Muscle of back (tissue), 3 donors: ENCODE measurements at regions not wholly inside any gene's neighbourhood (a gene's known extent, or its start where the extent isn't known, plus 50 kb on each side); places are given as distances from the start of the nearest gene placed in this dataset.
"Not testable (repeated sequence)": the region's sequence is repeated elsewhere in the genome, so short reads cannot be mapped to it uniquely, and the experiment has no call there.

ENCODE experiments used
- DNase-seq, 3 donors: peaks; one replicate each; pipeline versions ENCODE4 v3.0.0 to v3.0.0-alpha.2; 2013

DNA sequence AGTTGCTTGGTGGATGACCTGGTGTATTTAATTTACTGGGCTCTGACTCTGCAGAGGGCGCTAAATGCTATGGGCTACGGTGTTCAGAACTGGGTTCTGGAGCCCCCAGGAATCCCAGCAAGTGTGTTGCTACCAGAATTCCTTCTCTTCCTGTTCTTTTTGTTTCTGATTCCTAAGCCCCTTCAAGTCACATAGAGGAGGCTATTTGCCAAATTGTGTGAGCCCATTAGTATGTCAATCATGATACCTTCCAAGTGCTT, 358.2 kb upstream of the SPRED2 start:
- no peak for DNase-seq

DNA sequence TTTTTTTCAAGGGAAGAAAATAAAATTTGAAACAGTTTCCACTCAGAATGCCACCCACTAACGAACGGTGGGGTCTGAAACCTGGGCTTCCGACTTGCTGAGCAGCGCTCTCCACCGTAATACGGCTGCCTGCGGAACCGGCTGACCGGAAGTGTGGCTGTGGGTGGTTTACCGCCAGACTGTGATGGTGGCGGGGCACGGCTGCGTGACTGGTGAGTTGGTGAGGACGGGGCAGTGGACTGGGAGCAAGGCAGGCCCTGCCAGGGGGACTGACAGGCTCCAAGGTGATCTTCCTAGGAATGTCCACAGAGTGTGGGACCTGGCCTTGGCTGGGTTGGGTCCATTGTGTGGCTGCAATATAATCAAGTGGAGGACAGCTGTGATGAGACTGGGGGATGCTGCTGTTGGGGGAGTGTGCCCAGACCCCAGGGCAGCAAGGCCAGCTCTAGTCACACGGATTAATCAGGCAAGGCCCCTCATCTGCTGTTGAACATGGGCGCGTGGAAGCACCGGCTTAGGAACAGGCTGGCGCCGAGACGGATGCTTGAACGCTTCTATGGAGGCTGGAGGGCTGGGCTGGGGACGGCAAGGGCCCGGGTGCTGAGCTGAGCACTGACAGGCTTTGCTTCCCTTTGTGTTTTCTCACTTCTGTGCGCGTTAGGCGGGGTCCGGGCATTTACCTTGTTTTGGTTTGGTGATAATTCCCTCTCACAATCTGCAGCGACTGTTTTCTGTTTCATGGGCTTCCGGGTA, 357.7 kb upstream of the SPRED2 start:
- DNase-seq = no peak

DNA sequence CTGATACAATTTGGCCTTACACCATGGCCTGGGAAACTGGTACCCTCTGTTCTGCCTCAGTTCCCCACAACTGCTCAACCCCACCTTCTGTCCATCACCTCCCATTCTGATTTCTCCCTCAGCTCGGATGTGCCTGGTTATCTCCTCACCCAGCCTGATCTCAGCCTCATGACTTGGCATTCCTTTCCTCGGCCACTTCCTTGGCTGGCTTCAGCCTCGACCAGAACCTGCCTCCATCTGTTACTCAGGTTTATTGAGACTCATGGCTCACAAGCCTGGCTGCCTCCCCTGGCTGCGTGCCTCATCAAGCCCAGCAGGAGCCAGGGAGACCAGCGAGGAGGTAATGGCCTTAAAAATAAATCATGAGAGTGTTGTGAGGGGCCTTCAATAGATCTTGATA, 356.2 kb upstream of the SPRED2 start:
- no peak for DNase-seq

DNA sequence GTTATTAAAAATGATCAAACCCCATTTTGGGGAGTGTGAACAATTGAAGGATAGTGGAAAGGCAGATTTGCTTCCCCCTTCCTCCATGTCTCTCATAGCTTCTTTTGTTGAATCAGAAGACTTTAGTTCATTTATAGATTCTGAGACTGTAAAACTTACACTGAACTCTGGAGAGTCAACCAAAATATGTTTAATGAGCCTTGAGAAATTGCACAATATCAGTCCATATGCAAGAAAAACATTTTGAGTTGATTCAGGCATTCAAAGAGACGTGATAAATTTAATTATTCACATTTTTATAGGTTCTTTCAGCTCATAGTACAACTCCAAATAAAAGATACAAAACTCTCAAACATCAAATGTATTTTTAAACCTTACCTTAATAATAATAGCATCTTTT, 354.4 kb upstream of the SPRED2 start:
- no peak for DNase-seq

DNA sequence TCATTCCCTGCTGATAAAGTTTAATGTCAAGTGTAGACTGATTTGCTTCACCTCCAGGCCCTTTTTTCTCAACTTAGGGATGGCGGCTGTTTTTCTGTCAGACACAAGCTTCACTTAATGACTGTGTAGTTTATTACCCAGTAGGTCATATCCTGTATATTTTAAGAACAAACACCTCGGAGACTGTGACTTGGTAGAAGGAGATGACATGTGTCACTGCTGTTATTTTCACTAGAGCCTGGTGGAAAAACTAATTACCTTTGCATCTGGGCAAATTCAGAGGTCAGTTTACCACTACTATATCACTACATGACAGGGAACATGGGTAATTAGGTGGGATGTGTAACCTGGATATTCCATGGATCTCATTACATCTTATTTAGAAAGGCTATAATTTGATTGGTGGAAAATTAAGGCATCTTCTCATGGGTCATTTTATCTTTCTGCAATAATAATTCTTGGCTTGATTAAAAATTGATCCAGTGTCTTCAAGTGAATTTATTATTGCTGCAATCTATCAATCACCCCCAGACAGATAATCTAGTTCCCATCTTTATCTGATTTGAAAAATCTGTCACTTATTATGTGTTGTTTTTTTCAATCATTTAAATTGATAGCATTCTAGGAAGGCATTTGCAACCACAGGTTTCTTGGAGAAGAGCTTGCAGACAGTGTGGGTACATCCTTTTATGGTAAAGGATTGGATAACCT, 353.8 kb upstream of the SPRED2 start:
- DNase-seq = no peak

DNA sequence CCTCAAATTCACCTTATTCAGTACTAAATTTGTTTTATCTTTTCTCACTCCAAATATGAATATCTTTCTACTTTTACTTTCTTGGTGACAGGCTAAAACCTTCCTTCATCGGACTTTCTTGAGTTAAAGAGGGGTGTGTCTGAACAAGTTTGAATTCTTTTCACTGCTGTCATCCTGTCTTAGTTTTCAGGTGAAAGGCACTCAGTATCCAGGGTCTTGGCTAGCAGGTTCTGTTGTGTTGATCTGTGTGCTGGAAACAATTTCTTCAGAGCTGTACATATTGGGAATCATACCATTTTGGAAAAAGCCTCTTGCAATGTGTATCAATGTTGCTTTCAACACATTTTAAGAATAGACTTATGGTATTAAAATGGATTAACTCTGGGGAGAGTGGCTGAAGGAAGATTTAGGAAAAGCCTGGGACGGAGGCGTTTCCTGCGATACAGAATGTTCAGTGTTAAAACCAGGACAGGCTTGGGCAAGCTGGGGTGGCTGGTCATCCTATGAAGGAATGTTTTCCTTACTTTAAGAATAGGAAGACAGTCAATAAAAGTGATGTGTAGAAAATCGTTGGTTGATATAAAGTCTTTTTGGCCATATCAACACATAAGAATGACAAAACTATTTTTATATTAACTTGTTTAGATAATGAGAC, 350.7 kb upstream of the SPRED2 start:
- DNase-seq = no peak

DNA sequence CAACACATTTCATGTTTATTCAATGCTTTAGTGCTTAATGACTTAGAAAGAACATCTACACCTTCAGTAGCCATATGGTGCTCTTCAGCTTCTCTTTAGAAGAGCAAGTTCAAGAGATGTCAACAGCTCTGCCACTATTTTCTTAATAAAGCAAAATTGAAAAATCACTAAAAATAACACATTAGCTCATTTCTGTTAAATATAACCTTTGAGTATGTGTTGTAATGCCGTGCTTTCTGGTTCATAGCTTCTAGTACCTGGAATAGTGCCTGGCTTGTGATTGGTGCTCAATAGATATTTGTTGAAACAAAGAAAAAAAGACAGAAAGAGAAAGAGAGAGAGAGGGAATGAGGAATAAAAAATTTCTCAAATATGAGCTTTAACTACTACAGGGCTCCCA, 349.8 kb upstream of the SPRED2 start:
- DNase-seq = no peak

DNA sequence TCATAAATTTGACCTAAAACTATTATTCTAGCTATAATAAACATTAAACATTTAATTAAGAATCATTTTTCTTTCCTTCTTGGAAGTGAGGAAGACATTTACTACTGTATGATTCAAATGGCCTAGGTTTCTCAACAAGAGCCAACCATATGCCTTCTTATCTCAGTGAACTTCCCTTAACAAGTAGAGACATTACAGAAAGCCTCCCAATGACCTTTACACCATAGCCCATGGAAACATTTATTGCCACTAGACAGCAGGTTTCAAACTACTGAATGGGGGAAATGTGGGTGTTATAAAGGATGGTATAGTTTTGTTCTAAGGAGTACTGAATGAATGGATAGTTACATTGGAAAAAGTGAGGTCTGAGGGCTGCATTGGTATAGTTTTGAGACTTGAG, 349.4 kb upstream of the SPRED2 start:
- no peak for DNase-seq

DNA sequence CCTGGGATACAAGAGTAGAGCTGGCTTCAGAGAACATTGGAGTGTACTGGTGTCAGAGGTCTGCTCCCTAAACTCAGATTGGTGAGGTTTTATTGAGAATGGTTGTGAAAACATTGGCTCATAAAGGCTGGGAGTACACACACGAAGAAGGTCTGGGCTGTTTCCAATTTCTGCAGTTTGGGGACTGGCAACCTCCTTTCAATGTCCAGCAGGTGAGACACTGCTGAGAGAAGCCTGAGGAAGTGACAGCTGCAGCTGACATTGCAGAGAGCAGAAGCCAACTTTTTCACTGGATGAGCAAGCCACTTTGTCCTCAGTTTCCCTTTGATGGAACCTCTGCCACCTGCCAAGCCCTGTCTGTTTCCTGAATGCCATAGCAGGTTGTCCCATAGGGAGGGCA, 346.6 kb upstream of the SPRED2 start:
- DNase-seq = no peak

DNA sequence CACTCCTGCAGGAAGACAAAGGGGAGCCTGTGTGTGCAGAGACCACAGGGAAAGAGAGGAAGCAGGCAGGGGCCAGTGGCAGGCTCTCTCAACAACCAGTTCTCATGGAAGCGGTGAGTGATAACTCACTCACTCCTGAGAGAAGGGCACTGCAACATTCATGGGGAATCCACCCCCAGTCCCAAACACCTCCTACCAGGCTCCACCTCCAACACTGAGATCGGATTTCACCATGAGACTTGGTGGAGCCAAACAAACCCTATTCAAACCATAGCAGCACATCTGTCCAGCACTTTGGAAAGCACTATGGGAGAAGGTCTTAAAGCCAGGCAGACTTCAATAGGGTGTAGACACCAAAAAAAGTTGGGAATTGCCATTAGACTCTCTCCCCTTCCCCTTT, 345.7 kb upstream of the SPRED2 start:
- DNase-seq = no peak

DNA sequence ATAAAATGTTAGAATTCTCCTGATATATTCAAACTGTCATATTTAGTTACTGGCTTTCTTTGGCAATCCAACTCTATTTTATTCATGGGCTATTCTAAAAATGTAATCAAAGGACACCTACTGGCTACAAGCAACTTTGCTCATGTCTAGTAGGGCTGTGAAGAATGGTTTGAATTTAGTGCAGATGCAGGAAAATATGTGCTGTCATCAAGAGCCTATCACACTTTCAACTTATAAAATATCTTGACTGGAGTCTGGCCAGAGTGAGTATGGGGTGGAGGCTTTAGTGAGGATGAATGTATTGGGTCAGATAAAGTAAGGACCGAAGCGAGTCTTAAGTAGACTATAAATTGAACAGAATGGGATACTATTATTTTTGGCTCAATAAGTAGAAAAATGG, 343.4 kb upstream of the SPRED2 start:
- DNase-seq = peak in 1 of 3 donors; percentile 28

DNA sequence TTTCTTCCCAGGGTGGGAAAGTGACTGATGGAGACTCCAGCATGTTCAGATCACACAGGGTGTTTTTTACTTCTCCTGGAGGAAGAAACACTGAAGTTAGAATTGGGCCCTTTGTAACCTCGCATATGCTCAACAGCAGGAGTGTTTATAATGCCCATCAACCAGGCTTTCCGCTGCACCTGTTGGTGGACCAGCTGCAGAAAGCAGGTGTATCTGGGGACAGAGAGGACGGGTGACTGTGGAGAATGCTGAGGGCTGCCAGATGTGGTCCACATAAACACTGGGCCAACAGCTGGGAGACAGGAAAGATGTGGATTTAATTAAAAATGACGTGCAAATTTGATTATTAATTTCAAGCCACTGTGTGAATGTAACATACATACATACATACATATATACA, 335.5 kb upstream of the SPRED2 start:
- no peak for DNase-seq

DNA sequence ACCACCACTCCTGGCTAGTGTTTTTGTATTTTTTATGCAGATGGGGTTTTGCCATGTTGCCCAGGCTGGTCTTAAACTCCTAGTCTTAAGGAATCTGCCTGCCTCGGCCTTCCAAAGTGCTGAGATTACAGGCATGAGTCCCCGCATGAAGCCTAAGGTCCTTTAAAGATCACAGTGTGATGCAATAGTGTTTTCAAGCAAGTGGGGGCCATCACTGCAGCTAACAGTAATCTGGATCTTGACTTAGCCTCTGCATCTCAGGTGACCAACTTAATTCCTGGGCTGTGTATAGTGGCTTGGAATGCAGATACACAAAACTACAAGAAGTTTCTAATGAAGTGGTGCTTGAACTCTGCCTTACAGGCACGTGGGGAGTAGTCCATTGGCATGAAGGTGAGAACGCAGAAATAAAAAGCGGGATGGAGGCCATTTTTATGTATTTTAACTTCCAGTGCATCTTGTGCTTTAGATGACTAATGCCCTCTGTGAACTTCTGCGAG, 334.4 kb upstream of the SPRED2 start:
- DNase-seq = no peak

DNA sequence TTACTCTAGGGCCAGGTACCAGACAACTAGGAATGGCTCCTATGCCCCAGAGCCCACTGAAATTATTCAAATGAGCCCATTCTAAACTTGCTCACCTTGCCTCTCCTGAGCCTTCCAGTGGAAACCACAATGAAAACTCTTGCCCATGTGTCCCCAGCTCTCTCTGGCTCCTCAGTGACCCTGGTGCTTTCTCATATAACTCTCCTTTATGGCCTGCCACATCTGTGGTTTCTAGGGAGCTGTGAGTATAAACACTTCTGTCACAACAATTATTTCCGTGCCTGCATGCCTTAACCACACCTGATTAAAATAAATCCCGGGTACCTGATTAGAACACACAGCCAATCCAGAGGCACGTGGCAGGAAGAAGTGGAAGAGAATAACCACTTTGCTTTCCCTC, 333.0 kb upstream of the SPRED2 start:
- DNase-seq = no peak

DNA sequence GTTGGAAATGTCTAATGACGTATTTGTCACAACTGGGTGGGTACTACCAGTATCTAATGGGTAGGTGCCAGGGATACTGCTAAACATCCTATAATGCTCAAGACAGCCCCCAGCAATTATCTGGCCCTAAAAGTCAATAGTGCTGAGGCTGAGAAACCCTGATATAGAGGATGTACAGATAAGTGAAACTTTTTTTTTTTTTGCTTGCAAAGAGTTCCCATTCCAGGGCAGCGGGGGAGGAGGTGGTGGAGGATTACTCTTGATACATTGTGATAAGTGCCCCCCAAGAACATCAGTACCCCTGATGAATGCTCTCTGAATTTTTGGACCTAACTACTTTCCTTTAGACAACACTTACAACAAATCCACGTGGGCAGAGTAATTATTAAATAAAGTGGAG, 329.7 kb upstream of the SPRED2 start:
- DNase-seq = no peak

DNA sequence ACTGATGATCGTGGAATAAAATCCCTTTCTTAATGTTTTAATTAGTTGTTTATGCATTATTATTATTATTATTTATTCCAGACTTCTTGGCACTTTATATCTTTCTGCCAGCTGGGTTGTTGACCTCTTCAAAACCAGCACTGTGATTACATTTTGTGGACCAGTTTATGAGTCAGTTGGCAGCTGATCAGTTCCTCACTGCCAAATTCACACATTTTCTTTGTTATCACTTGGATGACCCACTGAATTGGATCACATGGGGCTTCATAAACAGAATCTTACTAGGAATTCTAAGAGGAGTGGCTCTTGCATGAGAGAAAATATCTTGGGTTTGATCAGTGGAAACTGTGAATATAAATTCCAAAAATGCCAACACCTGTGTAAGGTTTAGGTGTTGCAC, 321.8 kb upstream of the SPRED2 start:
- peak in 1 of 3 donors; percentile 47 for DNase-seq

DNA sequence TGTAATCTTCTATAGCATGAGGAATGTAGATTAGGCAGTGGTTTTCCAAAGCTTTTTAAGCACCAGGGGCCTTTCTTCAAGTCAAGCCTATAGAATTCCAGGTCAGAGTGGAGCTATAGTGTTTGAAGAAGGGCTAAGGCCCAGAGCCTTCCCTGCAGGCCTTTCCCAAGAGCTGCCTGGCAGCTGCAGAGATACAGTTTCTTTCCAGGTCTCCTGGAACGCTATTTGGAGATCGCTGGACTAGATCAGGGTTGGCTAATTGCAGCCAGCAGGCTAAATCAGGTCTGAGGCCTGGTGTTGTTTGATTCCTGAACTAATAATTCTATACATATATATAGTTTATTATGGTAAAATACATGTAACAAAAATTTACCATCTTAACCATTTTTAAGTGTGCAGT, 319.0 kb upstream of the SPRED2 start:
- peak; percentile 9 to 50 (median 27) for DNase-seq

DNA sequence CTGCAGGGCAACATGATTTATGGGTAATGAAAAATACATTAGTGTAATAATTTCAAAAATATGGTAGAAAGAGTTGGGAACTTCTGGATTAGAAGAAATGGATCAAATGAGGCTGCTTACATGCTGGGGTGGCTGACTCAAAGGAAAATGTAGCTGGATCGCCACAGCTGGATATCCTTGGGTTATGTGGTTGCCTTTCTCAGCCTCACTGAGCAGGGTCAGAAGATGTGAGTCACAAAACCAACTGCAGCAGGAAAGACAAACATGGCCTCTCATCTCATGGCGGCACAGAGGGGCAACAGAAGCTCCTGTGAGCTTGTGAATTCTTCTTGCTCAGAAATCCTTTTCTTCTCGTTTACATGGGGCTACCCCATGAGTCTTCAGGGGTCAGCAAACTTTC, 317.1 kb upstream of the SPRED2 start:
- no peak for DNase-seq

DNA sequence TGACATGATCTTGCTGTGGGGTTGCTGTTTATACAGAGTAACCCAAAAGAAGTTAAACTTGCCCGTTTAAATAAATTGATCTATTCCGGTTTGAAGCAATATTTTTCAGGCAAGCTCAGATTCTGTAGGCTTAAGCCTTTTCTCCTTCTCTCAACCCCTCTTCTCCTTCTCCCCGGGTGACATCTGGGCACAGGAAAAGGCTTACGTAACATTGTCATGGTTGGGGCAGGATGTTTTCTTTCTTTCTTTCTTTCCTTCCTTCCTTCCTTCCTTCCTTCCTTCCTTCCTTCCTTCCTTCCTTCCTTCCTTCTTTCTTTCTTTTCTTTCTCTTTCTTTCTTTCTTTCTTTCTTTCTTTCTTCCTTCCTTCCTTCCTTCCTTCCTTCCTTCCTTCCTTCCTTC, 315.5 kb upstream of the SPRED2 start:
- not testable (repeated sequence) for DNase-seq

DNA sequence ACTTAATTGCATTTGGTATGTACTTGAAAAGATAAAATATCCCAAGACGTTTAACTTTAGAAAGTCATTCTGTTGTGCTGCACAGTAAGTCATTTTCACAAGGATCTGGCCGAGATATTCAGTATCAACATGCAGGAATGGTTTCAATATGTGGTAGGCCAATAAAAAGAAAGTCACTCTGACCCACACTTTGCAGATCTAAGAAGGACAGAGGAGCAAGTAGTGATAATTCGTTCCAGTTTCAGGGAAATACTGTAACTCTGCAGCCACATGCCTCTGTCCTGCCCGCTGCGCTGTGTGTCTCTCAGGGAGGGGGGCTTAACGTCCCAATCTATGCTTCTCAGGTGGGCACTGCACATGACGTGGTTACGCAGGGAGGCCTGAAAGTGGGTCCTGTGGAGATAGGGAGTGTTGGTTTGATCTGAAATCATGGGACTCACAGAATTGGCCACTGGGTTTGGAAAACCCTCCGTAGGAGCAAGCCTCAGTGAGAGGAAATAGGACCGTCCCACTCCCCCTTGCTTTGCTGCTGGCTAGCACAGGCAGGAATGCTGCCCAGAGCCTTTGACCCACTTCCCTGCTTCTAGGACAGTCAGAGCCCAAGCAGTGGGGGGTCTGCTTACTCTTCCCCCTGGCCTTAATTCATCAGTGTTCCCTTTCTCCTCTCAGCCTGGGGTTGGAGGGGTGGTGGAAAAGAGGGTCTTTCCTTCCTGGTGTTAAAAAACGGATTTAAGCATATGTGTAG, 314.7 kb upstream of the SPRED2 start:
- peak; percentile 19 to 81 (median 58) for DNase-seq

DNA sequence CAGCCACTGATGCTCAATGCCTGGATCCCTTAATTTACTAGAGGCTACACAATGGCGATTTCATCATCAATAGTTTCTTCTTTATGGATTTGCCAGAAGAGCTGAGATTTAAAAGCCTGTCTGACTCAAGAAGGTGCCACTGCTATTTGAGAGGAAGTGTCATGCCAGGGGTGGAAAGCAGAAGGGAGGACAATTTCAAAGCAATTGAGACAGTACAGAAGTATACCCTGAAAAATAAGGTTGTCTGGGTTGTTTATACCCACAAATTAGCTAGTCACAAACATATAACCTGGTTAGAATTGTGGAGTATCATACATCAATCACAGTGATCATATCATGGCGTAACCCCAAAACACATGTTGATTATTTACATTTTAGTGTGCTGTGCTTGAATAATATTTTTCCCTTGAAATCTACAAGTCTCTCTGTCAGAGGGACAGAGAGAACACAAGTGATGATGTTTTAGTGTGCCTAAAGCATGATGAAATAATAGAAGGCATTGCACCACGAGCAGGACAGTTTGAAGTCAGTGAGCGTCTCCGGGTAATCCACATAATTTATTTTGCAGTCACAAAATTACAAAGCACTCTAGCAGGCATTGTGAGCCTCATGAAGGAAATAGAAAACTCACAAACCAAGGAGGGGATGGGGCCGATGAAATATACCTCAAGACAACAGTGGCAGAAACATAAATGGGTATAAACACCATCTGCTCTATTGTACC, 312.2 kb upstream of the SPRED2 start:
- no peak for DNase-seq

DNA sequence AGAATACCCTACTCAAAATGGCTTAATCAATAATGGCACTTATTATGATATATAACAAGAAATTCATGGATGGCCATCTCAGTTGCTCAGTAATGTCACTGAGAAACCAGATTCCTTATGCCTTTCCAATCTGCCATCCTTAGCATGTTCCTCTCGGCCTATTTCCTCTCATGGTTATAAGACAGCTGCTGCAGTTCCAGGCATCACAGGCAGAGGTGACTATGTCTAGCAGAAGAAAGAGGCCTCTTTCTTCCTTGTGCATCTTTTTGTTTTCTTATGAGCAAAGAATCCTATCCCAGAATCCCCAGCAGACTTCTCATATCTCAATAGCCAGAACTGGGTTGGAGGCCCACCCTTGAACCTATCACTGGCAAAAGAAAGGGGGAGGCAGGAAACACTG, 310.6 kb upstream of the SPRED2 start:
- DNase-seq = no peak
